Ovary (tissue), 7 donors: ENCODE measurements at regions not wholly inside any gene's neighbourhood (a gene's known extent, or its start where the extent isn't known, plus 50 kb on each side); places are given as distances from the start of the nearest gene placed in this dataset.
"Not testable (repeated sequence)": the region's sequence is repeated elsewhere in the genome, so short reads cannot be mapped to it uniquely, and the experiment has no call there.

Experiments
- DNase-seq, 5 donors: peaks; one replicate each; pipeline ENCODE4 v3.0.0-alpha.2; 2019 to 2020
- H3K27ac ChIP-seq, 2 donors: fragments of 200-600 bp; one replicate each; pipeline versions ENCODE4 v1.5.1 to v1.8.0; 2019 to 2022
- H3K27me3 ChIP-seq: fragments of 200-600 bp; one replicate; pipeline ENCODE4 v1.8.0; 2022
- H3K36me3 ChIP-seq: fragments of 200-600 bp; sonication (generic); one replicate; pipeline ENCODE4 v1.5.1; 2019
- H3K4me1 ChIP-seq: one replicate; pipeline ENCODE4 v1.8.1; 2013; ENCODE audit warnings: mild to moderate bottlenecking, moderate library complexity; ENCODE audit not compliant: insufficient read depth
- H3K4me3 ChIP-seq: fragments of 200-600 bp; sonication (generic); one replicate; pipeline ENCODE4 v1.5.1; 2017
- H3K9me3 ChIP-seq, 2 donors: fragments of 200-600 bp in 1 of 2; sonication (generic) in 1 of 2; one replicate each; pipeline versions ENCODE4 v1.5.1 to v1.8.1; 2013 to 2019; ENCODE audit warnings: mild to moderate bottlenecking in 1 of 2, moderate library complexity in 1 of 2
- EP300 ChIP-seq: sonication (generic); formaldehyde crosslinking; IDR thresholded peaks from one replicate; pipeline ENCODE4 v1.6.1; 2017; ENCODE audit warnings: antibody characterized with exemption
- POLR2A ChIP-seq: fragments of 450-650 bp; IDR thresholded peaks from one replicate; pipeline ENCODE4 v1.6.1; 2017; ENCODE audit warnings: antibody characterized with exemption, mild to moderate bottlenecking, moderate library complexity
- WGBS, 3 donors: extraction: QIAGEN DNeasy Blood & Tissue Kit in 1 of 3; methylation state at CpG; one replicate each; pipeline versions ENCODE4 v1.1.5 to v1.1.7; 2013 to 2017; 5-methylcytosine and 5-hydroxymethylcytosine counted together
- intact Hi-C, 4 donors: fragments of 100-400 bp; cut with DNase I; formaldehyde crosslinking; loops; one replicate each; pipeline versions ENCODE4 v1.11.0 to v1.15.1; 2022 to 2023
- TF ChIP-seq, protein P1 (sequence below), 3 donors: fragments of 450-650 bp in 2 of 3; fragments of 200-600 bp in 1 of 3; IDR thresholded peaks; one replicate each; pipeline versions ENCODE4 v1.5.1 to v1.8.0; 2016 to 2022; ENCODE audit warnings: antibody characterized with exemption in 3 of 3, mild to moderate bottlenecking in 1 of 3
- donor health status: DM: no; HTN: no; CAD: no; lungs with moderate emphysema.
- donor health status: DM: no; HTN: no; CAD: no.
- donor health status: Bipolar disorder and iron deficiency.
- donor health status: DM: no; HTN: no; CAD: no.
- donor health status: DM: yes; HTN: yes; CAD: no.

DNA sequence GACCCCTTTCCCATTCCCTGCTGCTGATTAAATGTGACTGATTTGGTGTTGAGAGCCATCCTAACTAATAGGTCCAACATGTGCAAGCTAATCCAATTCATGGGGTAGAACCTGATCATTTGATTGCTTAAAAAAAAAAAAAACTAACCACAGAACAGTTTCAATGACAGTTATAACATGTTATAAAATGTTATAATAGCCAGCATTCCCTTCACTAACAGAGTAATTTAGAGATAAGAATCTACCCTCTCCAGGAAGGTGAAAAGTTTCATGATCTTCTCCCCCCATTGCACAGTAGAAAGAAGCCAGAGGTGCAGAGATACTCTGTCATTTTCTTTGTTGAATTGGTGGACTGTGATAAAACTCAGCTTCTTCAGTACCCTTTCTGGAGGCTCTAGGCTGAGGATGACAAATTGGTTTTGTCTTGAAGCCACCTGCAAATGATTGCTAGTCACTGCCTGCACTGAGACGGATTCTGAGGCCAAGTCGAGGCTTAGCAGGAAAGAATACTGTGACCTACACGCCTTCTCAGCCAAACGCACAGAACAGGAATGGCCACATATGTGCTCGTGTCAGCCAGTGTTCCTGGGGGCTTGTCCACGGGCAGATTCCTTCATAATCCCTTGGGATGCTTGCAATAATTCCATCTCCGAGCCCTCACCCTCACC is 215.7 kb upstream of the IRF2BP2 start:
- no peaks in the 10 kb centered on the region for H3K36me3 ChIP-seq
- intact Hi-C loops: no loop called here
- no peaks in the 10 kb centered on the region for H3K9me3 ChIP-seq
- H3K27ac ChIP-seq: no peak overlapping the region
- H3K4me1 ChIP-seq: no peaks in the 10 kb centered on the region
- no peak overlapping the region for H3K4me3 ChIP-seq
- DNase-seq: no peak
- H3K27me3 ChIP-seq: no peaks in the 10 kb centered on the region
- 80 to 83% (median 81%) methylated on average over 7 of the region's 7 CpGs for WGBS, 3 donors
- TF ChIP-seq, protein P1, sequence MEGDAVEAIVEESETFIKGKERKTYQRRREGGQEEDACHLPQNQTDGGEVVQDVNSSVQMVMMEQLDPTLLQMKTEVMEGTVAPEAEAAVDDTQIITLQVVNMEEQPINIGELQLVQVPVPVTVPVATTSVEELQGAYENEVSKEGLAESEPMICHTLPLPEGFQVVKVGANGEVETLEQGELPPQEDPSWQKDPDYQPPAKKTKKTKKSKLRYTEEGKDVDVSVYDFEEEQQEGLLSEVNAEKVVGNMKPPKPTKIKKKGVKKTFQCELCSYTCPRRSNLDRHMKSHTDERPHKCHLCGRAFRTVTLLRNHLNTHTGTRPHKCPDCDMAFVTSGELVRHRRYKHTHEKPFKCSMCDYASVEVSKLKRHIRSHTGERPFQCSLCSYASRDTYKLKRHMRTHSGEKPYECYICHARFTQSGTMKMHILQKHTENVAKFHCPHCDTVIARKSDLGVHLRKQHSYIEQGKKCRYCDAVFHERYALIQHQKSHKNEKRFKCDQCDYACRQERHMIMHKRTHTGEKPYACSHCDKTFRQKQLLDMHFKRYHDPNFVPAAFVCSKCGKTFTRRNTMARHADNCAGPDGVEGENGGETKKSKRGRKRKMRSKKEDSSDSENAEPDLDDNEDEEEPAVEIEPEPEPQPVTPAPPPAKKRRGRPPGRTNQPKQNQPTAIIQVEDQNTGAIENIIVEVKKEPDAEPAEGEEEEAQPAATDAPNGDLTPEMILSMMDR (IDR thresholded peaks at IDR 0.05): no peak
- TF ChIP-seq EP300 (no peak), POLR2A (no peak)

DNA sequence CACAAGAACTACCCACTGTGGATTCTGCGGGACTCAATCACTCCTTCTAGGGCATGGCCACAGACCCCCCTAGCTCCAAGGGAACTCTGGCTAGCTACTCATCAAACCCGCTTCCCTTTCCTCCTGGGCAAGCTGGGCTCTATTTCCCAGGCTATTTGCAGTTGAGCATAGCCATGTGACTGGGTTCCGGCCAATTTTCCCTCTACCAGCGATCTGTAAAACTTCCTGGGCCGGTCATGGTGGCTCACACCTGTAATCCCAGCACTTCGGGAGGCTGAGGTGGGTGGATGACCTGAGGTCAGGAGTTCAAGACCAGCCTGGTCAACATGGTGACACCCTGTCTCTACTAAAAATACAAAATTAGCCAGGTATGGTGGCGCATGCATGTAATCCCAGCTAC is 214.9 kb upstream of the IRF2BP2 start:
- H3K4me3 ChIP-seq, H3K36me3 ChIP-seq, H3K27ac ChIP-seq, H3K9me3 ChIP-seq, H3K27me3 ChIP-seq, DNase-seq, intact Hi-C loops, H3K4me1 ChIP-seq: not testable (repeated sequence)
- WGBS, 3 donors: 89 to 95% (median 94%) methylated on average over 7 of the region's 7 CpGs

DNA sequence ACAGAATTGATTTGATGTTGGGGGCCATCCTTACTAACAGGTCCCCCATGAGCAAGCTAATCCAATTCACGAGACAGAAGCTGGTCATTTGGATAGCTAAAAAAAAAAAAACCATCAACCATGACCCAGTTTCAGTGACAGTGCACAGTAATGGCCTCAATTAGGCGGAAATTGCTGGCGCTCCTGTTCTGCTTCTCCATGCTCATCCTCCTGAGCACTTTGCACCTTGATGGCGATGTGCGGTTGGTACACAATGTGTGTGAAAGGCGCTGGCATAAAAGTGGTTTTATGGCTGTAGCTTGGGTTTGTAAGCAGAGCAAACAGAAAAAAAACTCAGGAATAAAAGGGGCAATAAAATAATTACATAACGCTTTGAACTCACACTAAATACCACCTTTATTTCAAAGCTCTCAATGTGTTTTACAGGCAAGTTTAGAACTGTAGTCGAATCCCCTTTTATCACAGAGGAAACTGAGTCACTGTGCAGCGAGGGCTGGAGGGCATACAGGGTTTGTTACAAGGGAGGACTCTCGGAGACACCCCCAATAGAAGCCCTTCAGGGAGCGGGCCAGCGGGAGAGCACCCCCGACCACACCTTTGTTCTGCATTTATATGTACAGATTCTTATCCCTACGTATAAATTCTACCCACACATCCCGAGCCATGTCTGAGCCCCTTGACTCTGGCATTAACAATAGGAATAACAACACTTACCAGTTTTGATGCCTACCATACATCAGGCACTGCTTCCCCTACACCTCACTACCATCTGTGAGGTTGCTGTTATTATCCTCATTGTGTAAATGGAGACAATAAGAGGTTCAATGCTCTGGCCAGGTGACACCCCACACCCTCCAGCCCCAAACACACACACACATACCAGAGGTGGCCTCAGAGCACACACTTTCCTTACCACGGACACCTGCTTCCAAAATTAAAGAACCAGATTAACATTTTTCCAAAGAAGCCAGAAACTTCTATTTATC is 213.5 kb upstream of the IRF2BP2 start:
- TF ChIP-seq EP300 (no peak), POLR2A (no peak)
- TF ChIP-seq, protein P1 (IDR thresholded peaks at IDR 0.05): no peak
- Histone ChIP-seq H3K4me1 (no peaks in the 10 kb centered on the region), H3K27ac (no peak overlapping the region), H3K27me3 (no peaks in the 10 kb centered on the region), H3K9me3 (no peaks in the 10 kb centered on the region), H3K4me3 (no peak overlapping the region), H3K36me3 (no peaks in the 10 kb centered on the region)
- intact Hi-C loops: no loop called here
- 87 to 92% (median 92%) methylated on average over 16 of the region's 16 CpGs for WGBS, 3 donors
- DNase-seq: no peak

DNA sequence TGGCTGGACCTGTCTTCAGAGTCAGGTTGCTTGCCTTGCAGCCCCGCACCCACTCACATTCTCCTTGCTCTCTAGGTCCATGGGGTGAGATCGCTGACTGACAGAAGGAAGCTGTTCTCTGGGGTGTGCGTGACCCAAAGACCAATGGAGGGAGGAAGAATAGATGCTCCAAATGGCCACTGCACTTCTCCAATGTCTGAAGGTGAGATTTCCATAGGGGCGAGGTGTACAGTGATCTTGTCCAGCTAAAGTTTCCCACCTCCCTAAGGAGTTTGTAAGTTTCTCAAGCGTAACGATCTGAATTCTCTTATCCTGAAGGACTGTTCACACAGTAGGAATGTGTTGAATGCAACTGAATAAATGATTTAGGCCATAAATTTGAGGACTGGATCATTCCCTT is 211.9 kb upstream of the IRF2BP2 start:
- Histone ChIP-seq H3K4me3 (no peak overlapping the region), H3K9me3 (no peaks in the 10 kb centered on the region), H3K27me3 (no peaks in the 10 kb centered on the region), H3K36me3 (no peaks in the 10 kb centered on the region), H3K27ac (no peak overlapping the region), H3K4me1 (no peaks in the 10 kb centered on the region)
- TF ChIP-seq POLR2A: no peak
- 95 to 98% (median 97%) methylated on average over 6 of the region's 6 CpGs for WGBS, 3 donors
- intact Hi-C loops: no loop called here
- no peak for DNase-seq

DNA sequence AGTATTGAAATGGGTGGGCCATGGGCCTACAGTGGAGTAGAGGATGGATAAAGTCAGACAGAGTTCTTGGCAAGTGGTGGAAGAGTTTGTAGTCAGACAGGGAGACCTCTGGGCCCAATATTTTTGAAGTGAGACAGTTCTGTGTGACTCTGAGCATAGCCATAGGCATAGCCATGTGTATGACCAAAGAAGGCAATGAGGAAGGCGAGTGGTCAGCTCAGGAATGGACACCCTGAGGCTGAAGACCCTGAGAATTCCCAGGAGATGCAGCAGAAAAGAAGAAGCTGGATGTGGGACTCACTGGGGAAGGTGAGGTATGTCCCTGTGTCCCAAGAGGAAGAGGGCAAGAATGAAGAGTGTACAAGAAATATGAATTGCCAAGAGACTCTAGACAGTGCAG is 210.6 kb upstream of the IRF2BP2 start:
- Histone ChIP-seq H3K4me3 (no peak overlapping the region), H3K4me1 (no peaks in the 10 kb centered on the region), H3K36me3 (no peaks in the 10 kb centered on the region), H3K9me3 (no peaks in the 10 kb centered on the region), H3K27ac (no peak overlapping the region), H3K27me3 (no peaks in the 10 kb centered on the region)
- WGBS, 3 donors: 93 to 98% (median 94%) methylated on average over 1 of the region's 1 CpG
- no peak for DNase-seq
- no peak for TF ChIP-seq EP300
- no peak for TF ChIP-seq POLR2A
- TF ChIP-seq, protein P1 (IDR thresholded peaks at IDR 0.05): no peak
- intact Hi-C loops: no loop called here

DNA sequence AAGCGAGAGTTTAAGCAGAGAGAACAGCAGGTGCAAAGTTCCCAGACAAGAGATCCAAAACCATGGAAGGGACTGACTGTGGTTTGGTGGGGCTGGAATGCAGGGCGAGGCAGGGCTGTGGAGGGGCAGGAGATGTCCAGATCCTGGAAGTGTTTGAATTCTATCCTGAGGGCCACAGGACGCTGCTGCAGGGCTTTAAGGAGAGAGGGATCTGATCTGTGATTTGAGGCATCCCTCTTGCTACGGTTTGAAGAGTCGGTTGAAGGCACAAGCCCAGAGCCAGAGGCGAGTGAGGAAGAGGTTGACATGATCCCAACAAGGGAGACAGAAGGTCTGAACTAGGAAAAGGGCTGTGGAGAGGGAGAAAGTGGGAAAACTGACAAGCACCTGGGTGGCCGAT is 209.9 kb upstream of the IRF2BP2 start:
- DNase-seq, intact Hi-C loops, H3K36me3 ChIP-seq, H3K4me3 ChIP-seq, H3K9me3 ChIP-seq, H3K27me3 ChIP-seq, H3K4me1 ChIP-seq, H3K27ac ChIP-seq: not testable (repeated sequence)
- WGBS, 3 donors: 78 to 95% (median 93%) methylated on average over 5 to 6 of the region's 7 CpGs

DNA sequence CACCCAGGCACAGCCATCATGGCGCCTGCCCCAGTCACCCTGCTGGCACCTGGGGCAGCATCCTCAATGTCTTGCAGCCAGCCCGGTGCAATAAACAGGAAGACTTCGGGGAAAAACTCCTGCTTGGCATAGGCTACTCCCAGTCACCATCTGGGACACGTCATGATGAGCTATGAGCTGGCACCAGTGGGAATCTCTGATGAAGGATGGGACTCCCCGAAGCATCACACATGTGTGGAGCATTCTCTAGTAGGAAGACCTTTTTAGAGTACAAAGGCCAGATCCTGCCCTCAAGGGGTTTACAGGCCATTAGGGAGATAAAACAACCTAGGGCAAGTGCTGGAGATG is 208.0 kb upstream of the IRF2BP2 start:
- H3K36me3 ChIP-seq, H3K4me1 ChIP-seq, intact Hi-C loops, H3K27ac ChIP-seq, H3K4me3 ChIP-seq, DNase-seq, H3K9me3 ChIP-seq, H3K27me3 ChIP-seq: not testable (repeated sequence)
- 51 to 76% methylated on average over 3 of the region's 5 CpGs; no CpG with 5 or more reads in 1 of the 3 donors for WGBS, 3 donors

DNA sequence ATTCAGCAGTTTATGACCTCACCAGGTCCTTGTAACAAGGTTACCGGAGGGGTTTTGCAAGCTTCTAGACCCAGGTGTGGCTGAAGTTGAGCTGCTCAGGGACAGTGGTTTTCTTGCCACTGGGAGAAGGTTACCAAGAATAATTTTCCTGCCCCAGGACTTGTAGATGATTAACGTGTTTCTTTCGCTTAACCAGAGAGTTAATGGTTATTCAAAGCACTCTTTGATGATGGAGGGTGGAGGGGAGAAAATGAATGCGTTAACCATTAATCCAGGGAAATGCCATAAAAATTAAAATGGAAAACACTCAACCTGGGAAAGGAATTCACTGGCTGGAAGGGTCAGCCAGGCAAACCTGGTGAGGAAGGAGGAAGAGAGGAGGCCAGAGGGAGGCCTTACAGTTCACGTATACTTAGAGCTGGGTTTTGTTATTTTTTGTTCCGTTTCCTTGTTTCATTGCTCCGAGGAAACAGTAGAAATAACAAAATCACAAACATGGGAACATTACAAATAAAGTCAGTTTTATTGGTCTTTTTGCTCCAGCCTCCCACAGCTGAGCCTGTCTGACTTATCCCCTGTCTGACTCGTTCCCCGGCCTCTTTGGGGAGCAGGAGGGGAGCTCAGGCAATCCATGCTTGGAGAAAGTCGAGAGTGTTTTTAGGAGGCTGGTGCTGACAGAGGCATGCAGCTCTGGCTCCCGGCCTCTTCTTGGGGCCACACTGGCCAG is 207.5 kb upstream of the IRF2BP2 start:
- not testable (repeated sequence) for H3K27ac ChIP-seq

More for the DNA sequence above, 207.5 kb upstream of the IRF2BP2 start:
- intact Hi-C loops, H3K4me1 ChIP-seq, H3K4me3 ChIP-seq, DNase-seq, H3K27me3 ChIP-seq, H3K36me3 ChIP-seq, H3K9me3 ChIP-seq: not testable (repeated sequence)
- 53 to 74% (median 65%) methylated on average over 10 to 11 of the region's 11 CpGs for WGBS, 3 donors
